ENCODE measurements at regions not wholly inside any gene's neighbourhood (a gene's known extent, or its start where the extent isn't known, plus 50 kb on each side); places are given as distances from the start of the nearest gene placed in this dataset.

GRCh38 chr1:199132006-199132405 is 493.2 kb downstream of the PTPRC start:
- H3K27me3 ChIP-seq (replicated peaks; ENCODE audit: insufficient read depth), result no peaks in the 10 kb centered on the region
- H3K36me3 ChIP-seq, result no peaks in the 10 kb centered on the region
- DNase-seq (ENCODE audit: low spot score), result no peak
- H3K4me1 ChIP-seq (ENCODE audit: control insufficient read depth in 1 of 2, low read depth in 2 of 2), result no peaks in the 10 kb centered on the region
- no peaks in the 10 kb centered on the region for H3K9me3 ChIP-seq
- H3K4me3 ChIP-seq, result no peak overlapping the region
- ATAC-seq (ENCODE audit: insufficient number of reproducible peaks, low FRiP score, low read depth), result no peak
- TF ChIP-seq CTCF (IDR thresholded peaks at IDR 0.05), result no peak
- H3K27ac ChIP-seq, result no peak overlapping the region

GRCh38 chr1:199135901-199136300 is 497.1 kb downstream of the PTPRC start:
- no peaks in the 10 kb centered on the region for H3K36me3 ChIP-seq
- ATAC-seq (ENCODE audit: insufficient number of reproducible peaks, low FRiP score, low read depth), result no peak
- no peaks in the 10 kb centered on the region for H3K27me3 ChIP-seq (replicated peaks; ENCODE audit: insufficient read depth)
- DNase-seq (ENCODE audit: low spot score), result no peak
- no peak for TF ChIP-seq CTCF (IDR thresholded peaks at IDR 0.05)
- no peaks in the 10 kb centered on the region for H3K9me3 ChIP-seq
- no peak overlapping the region for H3K27ac ChIP-seq
- no peaks in the 10 kb centered on the region for H3K4me1 ChIP-seq (ENCODE audit: control insufficient read depth in 1 of 2, low read depth in 2 of 2)
- H3K4me3 ChIP-seq, result no peak overlapping the region

GRCh38 chr1:199138061-199138460 is 499.2 kb downstream of the PTPRC start:
- H3K4me1 ChIP-seq (ENCODE audit: control insufficient read depth in 1 of 2, low read depth in 2 of 2), result no peaks in the 10 kb centered on the region
- H3K27me3 ChIP-seq (replicated peaks; ENCODE audit: insufficient read depth), result no peaks in the 10 kb centered on the region
- H3K4me3 ChIP-seq, result no peak overlapping the region
- H3K36me3 ChIP-seq, result no peaks in the 10 kb centered on the region
- no peak overlapping the region for H3K27ac ChIP-seq
- ATAC-seq (ENCODE audit: insufficient number of reproducible peaks, low FRiP score, low read depth) (no peak), DNase-seq (ENCODE audit: low spot score) (no peak)
- H3K9me3 ChIP-seq, result no peaks in the 10 kb centered on the region
- no peak for TF ChIP-seq CTCF (IDR thresholded peaks at IDR 0.05)

- H3K4me1 ChIP-seq (ENCODE audit: control insufficient read depth in 1 of 2, low read depth in 2 of 2), result no peaks in the 10 kb centered on the region
- H3K4me3 ChIP-seq, result no peak overlapping the region
- ATAC-seq (ENCODE audit: insufficient number of reproducible peaks, low FRiP score, low read depth), result no peak
- H3K27me3 ChIP-seq (replicated peaks; ENCODE audit: insufficient read depth), result no peaks in the 10 kb centered on the region
- no peaks in the 10 kb centered on the region for H3K36me3 ChIP-seq
- no peak overlapping the region for H3K27ac ChIP-seq
- TF ChIP-seq CTCF (IDR thresholded peaks at IDR 0.05), result no peak
- H3K9me3 ChIP-seq, result no peaks in the 10 kb centered on the region
- DNase-seq (ENCODE audit: low spot score), result no peak
Measured at GRCh38 chr1:199149591-199149990, 510.8 kb downstream of the PTPRC start.

GRCh38 chr1:199150756-199151155 is 511.9 kb downstream of the PTPRC start:
- no peak for DNase-seq (ENCODE audit: low spot score)

More at GRCh38 chr1:199150756-199151155, 511.9 kb downstream of the PTPRC start:
- ATAC-seq (ENCODE audit: insufficient number of reproducible peaks, low FRiP score, low read depth), result no peak
- Histone ChIP-seq H3K27me3 (replicated peaks; ENCODE audit: insufficient read depth) (no peaks in the 10 kb centered on the region), H3K27ac (no peak overlapping the region), H3K4me3 (no peak overlapping the region), H3K36me3 (no peaks in the 10 kb centered on the region), H3K4me1 (ENCODE audit: control insufficient read depth in 1 of 2, low read depth in 2 of 2) (no peaks in the 10 kb centered on the region), H3K9me3 (no peaks in the 10 kb centered on the region)
- TF ChIP-seq CTCF (IDR thresholded peaks at IDR 0.05), result no peak

Measured in thoracic aorta (tissue), 2 donors.